ENCODE measurements at regions not wholly inside any gene's neighbourhood (a gene's known extent, or its start where the extent isn't known, plus 50 kb on each side); places are given as distances from the start of the nearest gene placed in this dataset.

DNA sequence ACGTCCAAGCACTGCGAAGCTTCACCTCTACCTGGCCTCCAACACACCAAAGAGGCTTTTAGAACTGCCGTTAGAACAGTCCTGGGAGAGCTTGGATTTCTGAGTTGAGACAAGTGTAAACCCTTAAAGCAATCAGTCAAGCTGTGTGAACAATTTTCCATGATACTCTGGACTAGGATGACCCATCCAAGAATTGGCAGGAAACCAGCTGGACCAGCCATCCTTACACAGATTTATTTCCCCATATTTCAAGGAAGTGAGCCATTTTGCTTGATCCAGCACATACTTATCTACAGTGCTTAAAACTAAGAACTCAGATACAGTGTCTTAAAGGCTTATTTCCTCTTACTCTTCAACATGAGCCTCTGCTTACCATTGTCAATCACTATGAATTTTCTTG, 340.7 kb upstream of the HS3ST1 start:
- TF ChIP-seq ETV6 (CRISPR knock-in tag; conservative IDR thresholded peaks at IDR 0.05): no peak
- no peak for TF ChIP-seq FOXJ3 (CRISPR knock-in tag; IDR thresholded peaks at IDR 0.05; ENCODE audit: borderline replicate concordance)

Measured in HepG2 (cell line).